ENCODE measurements at regions not wholly inside any gene's neighbourhood (a gene's known extent, or its start where the extent isn't known, plus 50 kb on each side); places are given as distances from the start of the nearest gene placed in this dataset.
A peak's percentile ranks its signal among the peaks of the same experiment; 100 is the strongest.
"Not testable (repeated sequence)": the region's sequence is repeated elsewhere in the genome, so short reads cannot be mapped to it uniquely, and the experiment has no call there.

- Histone ChIP-seq H3K9ac (ENCODE audit: low read length) (no peak overlapping the region), H2BK5ac (ENCODE audit: low read depth, low read length, poor library complexity, severe bottlenecking) (no peak overlapping the region), H3K14ac (ENCODE audit: low read length in 2 of 2) (no peak overlapping the region), H2AK5ac (ENCODE audit: low read length, severe bottlenecking) (no peak overlapping the region), H3K4ac (ENCODE audit: low read depth in 1 of 2, low read length in 2 of 2) (no peak overlapping the region), H2BK12ac (ENCODE audit: low read length in 2 of 2) (no peak overlapping the region), H3K36me3 (ENCODE audit: control insufficient read depth in 1 of 2, insufficient read depth in 2 of 2, low read depth in 1 of 2, low read length in 2 of 2) (no peaks in the 10 kb centered on the region), H3K27ac (ENCODE audit: low read length, poor library complexity, severe bottlenecking) (no peak overlapping the region), H3K79me1 (replicated peaks; ENCODE audit: low read length, poor library complexity, severe bottlenecking) (no peaks in the 10 kb centered on the region), H3K4me2 (ENCODE audit: low read length, poor library complexity, severe bottlenecking) (no peak overlapping the region), H3K4me1 (ENCODE audit: control insufficient read depth, insufficient read depth, low read depth, low read length) (peaks cover 6% of the 10 kb centered on the region), H2BK120ac (ENCODE audit: low read depth, low read length) (no peak overlapping the region), H3K27me3 (ENCODE audit: control insufficient read depth in 1 of 2, insufficient read depth in 1 of 2, low read length in 2 of 2) (peaks cover 0 to 5% of the 10 kb centered on the region in 2 experiments), H2BK15ac (ENCODE audit: low read depth, poor library complexity, severe bottlenecking) (no peak overlapping the region), H2AFZ (ENCODE audit: low read depth, low read length) (no peak overlapping the region), H3K9me3 (ENCODE audit: control insufficient read depth, low read length) (no peaks in the 10 kb centered on the region), H3K18ac (ENCODE audit: low read depth in 1 of 2, low read length in 2 of 2) (no peak overlapping the region), H4K91ac (ENCODE audit: low read length) (no peak overlapping the region), H3K23ac (ENCODE audit: low read length in 2 of 2) (no peak overlapping the region), H4K8ac (ENCODE audit: low read length) (no peak overlapping the region), H3K4me3 (ENCODE audit: insufficient read depth in 1 of 2, low read depth in 1 of 2, low read length in 2 of 2) (no peak overlapping the region)
- no peak for DNase-seq
- 100% methylated on average over 1 of the region's 1 CpG for WGBS
Observed at GRCh38 chr14:34050606-34051005, 99.7 kb upstream of the EGLN3 start.

- 76% methylated on average over 4 of the region's 5 CpGs for WGBS
- Histone ChIP-seq H3K4ac (ENCODE audit: low read depth in 1 of 2, low read length in 2 of 2) (no peak overlapping the region), H2AFZ (ENCODE audit: low read depth, low read length) (no peak overlapping the region), H2AK5ac (ENCODE audit: low read length, severe bottlenecking) (no peak overlapping the region), H3K27ac (ENCODE audit: low read length, poor library complexity, severe bottlenecking) (no peak overlapping the region), H2BK120ac (ENCODE audit: low read depth, low read length) (no peak overlapping the region), H3K18ac (ENCODE audit: low read depth in 1 of 2, low read length in 2 of 2) (no peak overlapping the region), H4K91ac (ENCODE audit: low read length) (no peak overlapping the region), H3K4me3 (ENCODE audit: insufficient read depth in 1 of 2, low read depth in 1 of 2, low read length in 2 of 2) (no peak overlapping the region), H3K9me3 (ENCODE audit: control insufficient read depth, low read length) (no peaks in the 10 kb centered on the region), H3K36me3 (ENCODE audit: control insufficient read depth in 1 of 2, insufficient read depth in 2 of 2, low read depth in 1 of 2, low read length in 2 of 2) (no peaks in the 10 kb centered on the region), H2BK12ac (ENCODE audit: low read length in 2 of 2) (no peak overlapping the region), H3K79me1 (replicated peaks; ENCODE audit: low read length, poor library complexity, severe bottlenecking) (no peaks in the 10 kb centered on the region), H2BK5ac (ENCODE audit: low read depth, low read length, poor library complexity, severe bottlenecking) (no peak overlapping the region), H3K14ac (ENCODE audit: low read length in 2 of 2) (no peak overlapping the region), H3K4me2 (ENCODE audit: low read length, poor library complexity, severe bottlenecking) (no peak overlapping the region), H3K23ac (ENCODE audit: low read length in 2 of 2) (no peak overlapping the region), H3K9ac (ENCODE audit: low read length) (no peak overlapping the region), H3K4me1 (ENCODE audit: control insufficient read depth, insufficient read depth, low read depth, low read length) (peaks cover 6% of the 10 kb centered on the region), H2BK15ac (ENCODE audit: low read depth, poor library complexity, severe bottlenecking) (no peak overlapping the region), H4K8ac (ENCODE audit: low read length) (no peak overlapping the region), H3K27me3 (ENCODE audit: control insufficient read depth in 1 of 2, insufficient read depth in 1 of 2, low read length in 2 of 2) (peaks cover 0 to 5% of the 10 kb centered on the region in 2 experiments)
- DNase-seq = no peak
Observed at GRCh38 chr14:34049790-34050189, 98.9 kb upstream of the EGLN3 start.

GRCh38 chr14:34049187-34049586, 98.3 kb upstream of the EGLN3 start:
- not testable (repeated sequence) for H3K27ac ChIP-seq (ENCODE audit: low read length, poor library complexity, severe bottlenecking); H2AFZ ChIP-seq (ENCODE audit: low read depth, low read length); H3K23ac ChIP-seq (ENCODE audit: low read length in 2 of 2); H3K4ac ChIP-seq (ENCODE audit: low read depth in 1 of 2, low read length in 2 of 2); DNase-seq; H3K4me2 ChIP-seq (ENCODE audit: low read length, poor library complexity, severe bottlenecking); H3K14ac ChIP-seq (ENCODE audit: low read length in 2 of 2); H3K9me3 ChIP-seq (ENCODE audit: control insufficient read depth, low read length); H3K79me1 ChIP-seq (replicated peaks; ENCODE audit: low read length, poor library complexity, severe bottlenecking); H4K8ac ChIP-seq (ENCODE audit: low read length); H2BK15ac ChIP-seq (ENCODE audit: low read depth, poor library complexity, severe bottlenecking); H3K36me3 ChIP-seq (ENCODE audit: control insufficient read depth in 1 of 2, insufficient read depth in 2 of 2, low read depth in 1 of 2, low read length in 2 of 2); H3K27me3 ChIP-seq (ENCODE audit: control insufficient read depth in 1 of 2, insufficient read depth in 1 of 2, low read length in 2 of 2); H2AK5ac ChIP-seq (ENCODE audit: low read length, severe bottlenecking); H3K4me1 ChIP-seq (ENCODE audit: control insufficient read depth, insufficient read depth, low read depth, low read length); H2BK120ac ChIP-seq (ENCODE audit: low read depth, low read length); H4K91ac ChIP-seq (ENCODE audit: low read length); H2BK12ac ChIP-seq (ENCODE audit: low read length in 2 of 2); H3K18ac ChIP-seq (ENCODE audit: low read depth in 1 of 2, low read length in 2 of 2); H3K4me3 ChIP-seq (ENCODE audit: insufficient read depth in 1 of 2, low read depth in 1 of 2, low read length in 2 of 2); H3K9ac ChIP-seq (ENCODE audit: low read length)
- over 99% methylated on average over 7 of the region's 7 CpGs for WGBS
- peak overlapping the region; percentile 59 for H2BK5ac ChIP-seq (ENCODE audit: low read depth, low read length, poor library complexity, severe bottlenecking)

GRCh38 chr14:34046799-34047520, 96.1 kb upstream of the EGLN3 start:
- Histone ChIP-seq H3K79me1 (replicated peaks; ENCODE audit: low read length, poor library complexity, severe bottlenecking) (no peaks in the 10 kb centered on the region), H3K9me3 (ENCODE audit: control insufficient read depth, low read length) (no peaks in the 10 kb centered on the region), H3K23ac (ENCODE audit: low read length in 2 of 2) (no peak overlapping the region), H3K14ac (ENCODE audit: low read length in 2 of 2) (no peak overlapping the region), H2BK15ac (ENCODE audit: low read depth, poor library complexity, severe bottlenecking) (no peak overlapping the region), H4K8ac (ENCODE audit: low read length) (no peak overlapping the region), H2BK120ac (ENCODE audit: low read depth, low read length) (no peak overlapping the region), H3K4me2 (ENCODE audit: low read length, poor library complexity, severe bottlenecking) (no peak overlapping the region), H2BK12ac (ENCODE audit: low read length in 2 of 2) (no peak overlapping the region), H3K4me1 (ENCODE audit: control insufficient read depth, insufficient read depth, low read depth, low read length) (peaks cover 2% of the 10 kb centered on the region), H3K27me3 (ENCODE audit: control insufficient read depth in 1 of 2, insufficient read depth in 1 of 2, low read length in 2 of 2) (peaks cover 0 to 5% of the 10 kb centered on the region in 2 experiments), H3K9ac (ENCODE audit: low read length) (no peak overlapping the region), H3K4me3 (ENCODE audit: insufficient read depth in 1 of 2, low read depth in 1 of 2, low read length in 2 of 2) (no peak overlapping the region), H4K91ac (ENCODE audit: low read length) (no peak overlapping the region), H2AK5ac (ENCODE audit: low read length, severe bottlenecking) (no peak overlapping the region), H3K18ac (ENCODE audit: low read depth in 1 of 2, low read length in 2 of 2) (no peak overlapping the region), H2AFZ (ENCODE audit: low read depth, low read length) (no peak overlapping the region), H3K36me3 (ENCODE audit: control insufficient read depth in 1 of 2, insufficient read depth in 2 of 2, low read depth in 1 of 2, low read length in 2 of 2) (no peaks in the 10 kb centered on the region), H3K4ac (ENCODE audit: low read depth in 1 of 2, low read length in 2 of 2) (no peak overlapping the region), H3K27ac (ENCODE audit: low read length, poor library complexity, severe bottlenecking) (no peak overlapping the region), H2BK5ac (ENCODE audit: low read depth, low read length, poor library complexity, severe bottlenecking) (no peak overlapping the region)
- DNase-seq = no peak
- WGBS = no CpG with 5 or more reads among the region's 3 CpGs

Measured in mesenchymal stem cell (in vitro differentiated cells and primary cell).